KBM-7 (cell line): ENCODE measurements at regions not wholly inside any gene's neighbourhood (a gene's known extent, or its start where the extent isn't known, plus 50 kb on each side); places are given as distances from the start of the nearest gene placed in this dataset.

Experiments used
- DNase-seq: peaks from one replicate; pipeline ENCODE4 v3.0.0-alpha.2; 2015
- in situ Hi-C: fragments of 300-500 bp; cut with MboI; formaldehyde crosslinking; loops from 2 replicates; pipeline ENCODE4 v1.14.3; 2020; ENCODE audit warnings: low sequenced_read_pairs, low pct_unique_long_range_greater_than_20kb, mixed read lengths

- in situ Hi-C loops: no loop called here
These were observed 188.9 kb downstream of the TFAP2C start for GRCh38 chr20:56817780-56818675.

GRCh38 chr20:56820984-56821383 is 191.9 kb downstream of the TFAP2C start:
- in situ Hi-C loops: no loop called here
- no peak for DNase-seq

More at GRCh38 chr20:56817780-56818675, 188.9 kb downstream of the TFAP2C start:
- DNase-seq: no peak

GRCh38 chr20:56826306-56826704 is 197.2 kb downstream of the TFAP2C start:
- DNase-seq: no peak
- in situ Hi-C loops: no loop called here

- in situ Hi-C loops: no loop called here
- no peak for DNase-seq
These were observed 197.9 kb downstream of the TFAP2C start for GRCh38 chr20:56826705-56827665.

GRCh38 chr20:56827763-56828162 is 198.7 kb downstream of the TFAP2C start:
- in situ Hi-C loops: no loop called here
- no peak for DNase-seq

GRCh38 chr20:56828402-56828801 is 199.3 kb downstream of the TFAP2C start:
- in situ Hi-C loops: no loop called here
- no peak for DNase-seq

- DNase-seq: no peak
- in situ Hi-C loops: no loop called here
These were observed 200.8 kb downstream of the TFAP2C start for GRCh38 chr20:56829788-56830385.

- DNase-seq: no peak
- in situ Hi-C loops: no loop called here
These were observed 202.7 kb downstream of the TFAP2C start for GRCh38 chr20:56831795-56832194.

GRCh38 chr20:56833427-56833826 is 204.3 kb downstream of the TFAP2C start:
- no peak for DNase-seq
- in situ Hi-C loops: no loop called here

GRCh38 chr20:56835829-56836550 is 206.9 kb downstream of the TFAP2C start:
- no peak for DNase-seq
- in situ Hi-C loops: no loop called here

GRCh38 chr20:56839222-56839621 is 210.1 kb downstream of the TFAP2C start:
- no peak for DNase-seq
- in situ Hi-C loops: no loop called here

- no peak for DNase-seq
- in situ Hi-C loops: no loop called here
These were observed 210.7 kb downstream of the TFAP2C start for GRCh38 chr20:56839786-56840185.

GRCh38 chr20:56840716-56841261 is 211.7 kb downstream of the TFAP2C start:
- in situ Hi-C loops: no loop called here
- DNase-seq: no peak

GRCh38 chr20:56841346-56841908 is 212.3 kb downstream of the TFAP2C start:
- in situ Hi-C loops: no loop called here
- no peak for DNase-seq

GRCh38 chr20:56842056-56842455 is 212.9 kb downstream of the TFAP2C start:
- in situ Hi-C loops: no loop called here
- DNase-seq: no peak

- in situ Hi-C loops: no loop called here
- DNase-seq: no peak
These were observed 214.3 kb downstream of the TFAP2C start for GRCh38 chr20:56843386-56843785.

GRCh38 chr20:56843817-56844216 is 214.7 kb downstream of the TFAP2C start:
- in situ Hi-C loops: no loop called here
- DNase-seq: no peak

GRCh38 chr20:56845546-56846086 is 216.5 kb downstream of the TFAP2C start:
- DNase-seq: no peak
- in situ Hi-C loops: no loop called here
